ENCODE measurements at regions not wholly inside any gene's neighbourhood (a gene's known extent, or its start where the extent isn't known, plus 50 kb on each side); places are given as distances from the start of the nearest gene placed in this dataset.

GRCh38 chr10:108450280-108450679 is 1285.8 kb upstream of the SORCS1 start:
- Histone ChIP-seq H3K9ac (ENCODE audit: insufficient read length) (no peak overlapping the region), H3K4me3 (no peak overlapping the region), H3K9me3 (ENCODE audit: low read depth, low read length) (no peaks in the 10 kb centered on the region), H3K27ac (no peak overlapping the region), H3K36me3 (ENCODE audit: insufficient read depth, low read length) (no peaks in the 10 kb centered on the region)
- TF ChIP-seq POLR2AphosphoS5 (IDR thresholded peaks at IDR 0.05; ENCODE audit: borderline replicate concordance, low read depth, low read length), result no peak
- no peak for TF ChIP-seq EZH2 (IDR thresholded peaks at IDR 0.05)
- no peak for TF ChIP-seq FOXP2 (optimal IDR thresholded peaks at IDR 0.05; ENCODE audit: control extremely low read depth, extremely low read length, insufficient read depth)
- DNase-seq (ENCODE audit: low read depth, low spot score), result no peak

- TF ChIP-seq FOXP2 (optimal IDR thresholded peaks at IDR 0.05; ENCODE audit: control extremely low read depth, extremely low read length, insufficient read depth), result no peak
- TF ChIP-seq EZH2 (IDR thresholded peaks at IDR 0.05), result no peak
- no peak for TF ChIP-seq POLR2AphosphoS5 (IDR thresholded peaks at IDR 0.05; ENCODE audit: borderline replicate concordance, low read depth, low read length)
- no peak overlapping the region for H3K4me3 ChIP-seq
- DNase-seq (ENCODE audit: low read depth, low spot score), result no peak
- H3K9me3 ChIP-seq (ENCODE audit: low read depth, low read length), result no peaks in the 10 kb centered on the region
- H3K9ac ChIP-seq (ENCODE audit: insufficient read length), result no peak overlapping the region
- H3K27ac ChIP-seq, result no peak overlapping the region
- no peaks in the 10 kb centered on the region for H3K36me3 ChIP-seq (ENCODE audit: insufficient read depth, low read length)
Observed at GRCh38 chr10:108445746-108446145, 1281.2 kb upstream of the SORCS1 start.

- Histone ChIP-seq H3K4me3 (no peak overlapping the region), H3K9ac (ENCODE audit: insufficient read length) (no peak overlapping the region), H3K36me3 (ENCODE audit: insufficient read depth, low read length) (no peaks in the 10 kb centered on the region), H3K9me3 (ENCODE audit: low read depth, low read length) (no peaks in the 10 kb centered on the region), H3K27ac (no peak overlapping the region)
- TF ChIP-seq POLR2AphosphoS5 (IDR thresholded peaks at IDR 0.05; ENCODE audit: borderline replicate concordance, low read depth, low read length) (no peak), EZH2 (IDR thresholded peaks at IDR 0.05) (no peak), FOXP2 (optimal IDR thresholded peaks at IDR 0.05; ENCODE audit: control extremely low read depth, extremely low read length, insufficient read depth) (no peak)
- DNase-seq (ENCODE audit: low read depth, low spot score), result no peak
Observed at GRCh38 chr10:108443636-108444035, 1279.1 kb upstream of the SORCS1 start.

GRCh38 chr10:108439397-108439796 is 1274.9 kb upstream of the SORCS1 start:
- TF ChIP-seq POLR2AphosphoS5 (IDR thresholded peaks at IDR 0.05; ENCODE audit: borderline replicate concordance, low read depth, low read length) (no peak), EZH2 (IDR thresholded peaks at IDR 0.05) (no peak), FOXP2 (optimal IDR thresholded peaks at IDR 0.05; ENCODE audit: control extremely low read depth, extremely low read length, insufficient read depth) (no peak)
- no peak overlapping the region for H3K27ac ChIP-seq
- H3K36me3 ChIP-seq (ENCODE audit: insufficient read depth, low read length), result no peaks in the 10 kb centered on the region
- H3K4me3 ChIP-seq, result no peak overlapping the region
- H3K9ac ChIP-seq (ENCODE audit: insufficient read length), result no peak overlapping the region
- DNase-seq (ENCODE audit: low read depth, low spot score), result no peak
- no peaks in the 10 kb centered on the region for H3K9me3 ChIP-seq (ENCODE audit: low read depth, low read length)

- Histone ChIP-seq H3K36me3 (ENCODE audit: insufficient read depth, low read length) (no peaks in the 10 kb centered on the region), H3K9me3 (ENCODE audit: low read depth, low read length) (no peaks in the 10 kb centered on the region), H3K27ac (no peak overlapping the region), H3K9ac (ENCODE audit: insufficient read length) (no peak overlapping the region), H3K4me3 (no peak overlapping the region)
- TF ChIP-seq EZH2 (IDR thresholded peaks at IDR 0.05) (no peak), FOXP2 (optimal IDR thresholded peaks at IDR 0.05; ENCODE audit: control extremely low read depth, extremely low read length, insufficient read depth) (no peak), POLR2AphosphoS5 (IDR thresholded peaks at IDR 0.05; ENCODE audit: borderline replicate concordance, low read depth, low read length) (no peak)
- no peak for DNase-seq (ENCODE audit: low read depth, low spot score)
Observed at GRCh38 chr10:108436096-108436495, 1271.6 kb upstream of the SORCS1 start.

GRCh38 chr10:108434559-108435252 is 1270.2 kb upstream of the SORCS1 start:
- TF ChIP-seq FOXP2 (optimal IDR thresholded peaks at IDR 0.05; ENCODE audit: control extremely low read depth, extremely low read length, insufficient read depth), result no peak
- no peak for TF ChIP-seq EZH2 (IDR thresholded peaks at IDR 0.05)
- no peak for TF ChIP-seq POLR2AphosphoS5 (IDR thresholded peaks at IDR 0.05; ENCODE audit: borderline replicate concordance, low read depth, low read length)
- H3K9ac ChIP-seq (ENCODE audit: insufficient read length), result no peak overlapping the region
- H3K27ac ChIP-seq, result no peak overlapping the region
- no peak for DNase-seq (ENCODE audit: low read depth, low spot score)
- H3K9me3 ChIP-seq (ENCODE audit: low read depth, low read length), result no peaks in the 10 kb centered on the region
- no peaks in the 10 kb centered on the region for H3K36me3 ChIP-seq (ENCODE audit: insufficient read depth, low read length)
- no peak overlapping the region for H3K4me3 ChIP-seq

GRCh38 chr10:108427146-108427545 is 1262.6 kb upstream of the SORCS1 start:
- Histone ChIP-seq H3K27ac (no peak overlapping the region), H3K9me3 (ENCODE audit: low read depth, low read length) (no peaks in the 10 kb centered on the region), H3K4me3 (no peak overlapping the region), H3K9ac (ENCODE audit: insufficient read length) (no peak overlapping the region), H3K36me3 (ENCODE audit: insufficient read depth, low read length) (no peaks in the 10 kb centered on the region)
- TF ChIP-seq EZH2 (IDR thresholded peaks at IDR 0.05), result no peak
- no peak for TF ChIP-seq POLR2AphosphoS5 (IDR thresholded peaks at IDR 0.05; ENCODE audit: borderline replicate concordance, low read depth, low read length)
- TF ChIP-seq FOXP2 (optimal IDR thresholded peaks at IDR 0.05; ENCODE audit: control extremely low read depth, extremely low read length, insufficient read depth), result no peak
- DNase-seq (ENCODE audit: low read depth, low spot score), result no peak

- DNase-seq (ENCODE audit: low read depth, low spot score), result no peak
- Histone ChIP-seq H3K9ac (ENCODE audit: insufficient read length) (no peak overlapping the region), H3K4me3 (no peak overlapping the region), H3K36me3 (ENCODE audit: insufficient read depth, low read length) (no peaks in the 10 kb centered on the region), H3K27ac (no peak overlapping the region), H3K9me3 (ENCODE audit: low read depth, low read length) (no peaks in the 10 kb centered on the region)
- TF ChIP-seq POLR2AphosphoS5 (IDR thresholded peaks at IDR 0.05; ENCODE audit: borderline replicate concordance, low read depth, low read length) (no peak), EZH2 (IDR thresholded peaks at IDR 0.05) (no peak), FOXP2 (optimal IDR thresholded peaks at IDR 0.05; ENCODE audit: control extremely low read depth, extremely low read length, insufficient read depth) (no peak)
Observed at GRCh38 chr10:108425283-108425964, 1260.9 kb upstream of the SORCS1 start.

Measured in SK-N-MC (cell line).